Sigmoid colon (tissue), 4 donors: ENCODE measurements at regions not wholly inside any gene's neighbourhood (a gene's known extent, or its start where the extent isn't known, plus 50 kb on each side); places are given as distances from the start of the nearest gene placed in this dataset.

Experiments
- EP300 ChIP-seq, 4 donors: sonication (generic); formaldehyde crosslinking; IDR thresholded peaks; one replicate each; pipeline ENCODE4 v1.6.1; 2017; ENCODE audit warnings: antibody characterized with exemption in 4 of 4
- POLR2A ChIP-seq, 2 donors: fragments of 450-650 bp; IDR thresholded peaks; one replicate each; pipeline ENCODE4 v1.6.1; 2016; ENCODE audit warnings: antibody characterized with exemption in 2 of 2, mild to moderate bottlenecking in 2 of 2, moderate library complexity in 2 of 2
- POLR2AphosphoS5 ChIP-seq, 4 donors: sonication (generic); formaldehyde crosslinking; IDR thresholded peaks; one replicate each; pipeline ENCODE4 v1.6.1; 2017; ENCODE audit warnings: antibody characterized with exemption in 4 of 4

- TF ChIP-seq POLR2A (IDR thresholded peaks at IDR 0.05), result no peak
- TF ChIP-seq POLR2AphosphoS5 (IDR thresholded peaks at IDR 0.05), result no peak
- TF ChIP-seq EP300 (IDR thresholded peaks at IDR 0.05), result no peak
These were observed 1131.7 kb upstream of the EYS start for GRCh38 chr6:66838764-66839163.
